ENCODE measurements at regions not wholly inside any gene's neighbourhood (a gene's known extent, or its start where the extent isn't known, plus 50 kb on each side); places are given as distances from the start of the nearest gene placed in this dataset.

- TF ChIP-seq CTCF (IDR thresholded peaks at IDR 0.05) (no peak), POLR2A (IDR thresholded peaks at IDR 0.05) (no peak)
These were observed 558.6 kb downstream of the UTRN start for GRCh38 chr6:144843701-144844100.

Measured in Peyer's patch (tissue), 4 donors.